GDM1 (cell line): ENCODE measurements at regions not wholly inside any gene's neighbourhood (a gene's known extent, or its start where the extent isn't known, plus 50 kb on each side); places are given as distances from the start of the nearest gene placed in this dataset.

Experiments used
- DNase-seq: peaks from one replicate; lab custom pipeline; 2025; lab: John Stamatoyannopoulos, UW

- DNase-seq: no peak
These were observed 1375.2 kb downstream of the TBC1D22A start for GRCh38 chr22:48137640-48138039.

- no peak for DNase-seq
These were observed 1373.1 kb downstream of the TBC1D22A start for GRCh38 chr22:48135592-48135991.

- DNase-seq: no peak
These were observed 1363.0 kb downstream of the TBC1D22A start for GRCh38 chr22:48125416-48125815.

DNA sequence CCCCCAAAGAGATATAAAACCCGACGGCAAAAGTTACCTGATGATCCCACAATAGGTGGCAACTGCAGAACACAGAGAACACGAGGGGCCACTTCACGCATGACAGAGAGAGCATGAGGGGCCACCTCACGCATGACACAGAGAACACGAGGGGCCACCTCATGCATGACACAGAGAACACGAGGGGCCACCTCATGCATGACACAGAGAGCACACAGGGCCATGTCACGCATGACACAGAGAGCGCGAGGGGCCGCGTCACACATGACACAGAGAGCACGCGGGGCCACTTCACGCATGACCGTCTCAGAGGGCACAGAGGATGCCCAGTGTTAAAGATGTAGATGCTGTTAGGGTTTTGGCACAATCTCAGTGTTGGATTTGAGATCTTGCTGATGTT is 1359.5 kb downstream of the TBC1D22A start:
- DNase-seq: no peak

GRCh38 chr22:48118654-48119053 is 1356.2 kb downstream of the TBC1D22A start:
- DNase-seq: no peak

- DNase-seq: no peak
These were observed 1354.4 kb downstream of the TBC1D22A start for GRCh38 chr22:48116871-48117270.

DNA sequence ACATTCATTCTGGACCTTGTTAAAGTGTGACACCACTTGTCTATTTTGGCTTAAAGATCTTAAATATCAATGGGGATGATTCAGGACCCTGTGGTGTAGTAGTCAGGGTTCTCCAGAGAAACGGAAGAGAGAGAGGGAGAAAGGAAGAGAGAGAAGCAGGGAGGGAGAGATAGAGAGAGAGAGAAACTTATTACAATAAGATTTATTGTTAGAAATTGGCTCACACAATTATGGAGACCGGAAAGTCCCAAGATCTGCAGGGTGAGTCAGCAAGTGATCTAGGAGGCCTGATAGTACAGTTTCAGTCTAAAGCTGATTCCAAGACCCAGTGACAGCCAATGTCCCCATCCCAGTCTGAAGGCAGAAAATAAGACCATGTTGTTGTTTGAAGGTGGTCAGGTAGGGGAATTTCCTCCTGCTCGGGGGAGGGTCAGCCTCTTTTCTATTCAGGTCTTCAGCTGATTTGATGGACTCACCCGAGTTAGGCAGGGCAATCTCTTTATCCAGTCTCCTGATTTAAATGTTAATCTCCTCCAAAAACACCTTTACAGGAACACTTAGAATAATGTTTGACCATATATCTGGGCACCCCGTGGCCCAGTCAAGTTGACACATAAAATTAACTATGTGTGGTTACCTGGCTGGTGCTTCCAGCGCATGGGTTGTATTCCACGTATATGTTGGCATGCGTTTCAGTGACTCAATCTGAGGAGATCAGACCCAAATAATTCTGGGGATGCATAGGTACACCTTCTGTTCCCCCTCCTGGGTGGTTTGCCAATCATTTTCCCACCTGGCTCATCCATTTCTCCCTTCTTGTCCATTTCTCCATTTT is 1350.5 kb downstream of the TBC1D22A start:
- no peak for DNase-seq

GRCh38 chr22:48106715-48107259 is 1344.3 kb downstream of the TBC1D22A start:
- DNase-seq: no peak

GRCh38 chr22:48106215-48106614 is 1343.8 kb downstream of the TBC1D22A start:
- no peak for DNase-seq

GRCh38 chr22:48105259-48105658 is 1342.8 kb downstream of the TBC1D22A start:
- DNase-seq: no peak

GRCh38 chr22:48104766-48105165 is 1342.3 kb downstream of the TBC1D22A start:
- no peak for DNase-seq

GRCh38 chr22:48104102-48104738 is 1341.8 kb downstream of the TBC1D22A start:
- no peak for DNase-seq

DNA sequence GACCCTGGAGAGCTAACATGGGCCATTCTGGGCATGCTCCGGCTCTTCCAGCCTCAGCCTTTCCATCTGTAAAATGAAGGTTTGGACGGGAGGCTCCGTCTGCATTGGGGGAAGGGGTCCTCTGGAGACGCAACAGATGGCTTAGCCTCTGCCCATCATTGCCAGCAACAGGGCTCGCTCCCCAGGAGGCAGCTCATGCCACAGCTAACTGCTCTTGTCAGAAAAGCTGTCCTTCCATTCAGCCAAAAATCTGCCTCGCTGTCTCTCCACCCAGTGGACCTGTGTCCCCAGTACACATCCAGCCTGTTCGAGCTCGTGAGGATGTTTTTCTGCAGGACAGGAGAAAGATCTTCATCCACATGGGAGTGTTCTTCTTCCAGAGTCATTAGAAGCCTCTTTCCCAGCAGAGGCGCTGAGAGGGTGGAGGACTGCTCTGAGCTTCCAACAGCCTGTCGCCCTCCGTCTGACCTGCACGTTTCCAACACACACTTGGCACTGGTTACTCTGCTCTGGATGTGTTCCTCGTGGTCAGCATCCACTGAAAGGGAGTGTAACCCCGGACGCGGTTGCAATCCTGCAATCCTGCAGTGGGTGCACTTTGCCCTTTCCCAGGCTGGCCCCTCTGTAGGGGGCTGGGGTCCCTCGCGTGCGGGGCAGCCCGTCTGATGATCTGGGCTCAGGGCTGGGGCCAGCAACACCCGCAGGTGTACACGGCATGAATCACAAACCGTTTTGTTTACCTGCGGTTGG is 1340.9 kb downstream of the TBC1D22A start:
- DNase-seq: no peak

GRCh38 chr22:48102581-48102980 is 1340.1 kb downstream of the TBC1D22A start:
- DNase-seq: no peak

GRCh38 chr22:48101704-48102103 is 1339.3 kb downstream of the TBC1D22A start:
- no peak for DNase-seq

- peak; percentile 34 for DNase-seq
These were observed 1338.4 kb downstream of the TBC1D22A start for GRCh38 chr22:48100685-48101417.

GRCh38 chr22:48099671-48100070 is 1337.2 kb downstream of the TBC1D22A start:
- no peak for DNase-seq

- DNase-seq: no peak
These were observed 1336.8 kb downstream of the TBC1D22A start for GRCh38 chr22:48099251-48099650.

DNA sequence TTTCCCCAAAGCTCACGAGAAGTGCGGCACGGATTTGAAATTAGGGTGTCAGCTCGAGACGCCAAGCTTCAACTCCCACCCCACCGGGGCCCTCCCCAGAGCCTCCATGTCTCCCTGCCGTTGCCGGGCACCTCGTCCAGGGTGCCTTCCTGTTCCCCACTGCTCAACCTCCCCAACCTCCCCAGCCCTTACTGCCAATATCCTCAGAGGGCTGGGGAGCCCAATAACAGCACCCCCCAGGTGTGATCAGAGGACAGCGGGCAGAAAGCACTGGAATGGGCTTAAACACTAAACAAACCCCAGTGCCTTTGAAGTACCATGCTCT is 1336.4 kb downstream of the TBC1D22A start:
- no peak for DNase-seq

DNA sequence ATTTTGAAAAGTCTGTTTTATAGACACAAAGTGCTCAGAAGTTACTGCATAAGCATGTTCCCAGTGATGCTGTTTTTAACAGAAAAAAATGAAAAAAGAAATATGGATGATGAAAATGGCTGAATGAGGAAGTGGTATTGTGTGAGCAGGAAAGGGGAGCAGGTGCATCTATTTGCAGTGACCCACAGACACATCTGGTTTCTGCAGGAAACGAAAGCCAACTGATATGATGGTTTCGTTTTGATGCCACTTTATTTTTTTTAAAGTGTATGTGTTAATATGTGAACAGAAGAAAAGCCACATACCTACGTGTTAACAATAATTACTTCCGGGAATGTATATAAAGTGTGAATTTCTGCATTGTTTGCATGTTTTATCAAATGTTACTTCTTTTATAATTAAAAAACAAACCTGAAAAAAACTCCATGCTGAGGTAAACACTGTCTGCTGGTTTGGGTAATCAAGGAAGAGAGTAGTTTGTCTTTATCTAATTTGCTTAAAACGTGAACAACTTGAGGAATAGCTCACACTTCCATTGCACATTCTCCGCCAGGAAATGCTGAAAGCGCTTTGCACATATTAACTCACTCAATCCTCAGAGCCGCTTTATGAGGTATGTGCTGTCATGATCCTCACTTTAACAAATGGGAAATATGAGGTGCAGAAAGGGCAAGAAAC is 1335.9 kb downstream of the TBC1D22A start:
- peak; percentile 78 for DNase-seq

DNA sequence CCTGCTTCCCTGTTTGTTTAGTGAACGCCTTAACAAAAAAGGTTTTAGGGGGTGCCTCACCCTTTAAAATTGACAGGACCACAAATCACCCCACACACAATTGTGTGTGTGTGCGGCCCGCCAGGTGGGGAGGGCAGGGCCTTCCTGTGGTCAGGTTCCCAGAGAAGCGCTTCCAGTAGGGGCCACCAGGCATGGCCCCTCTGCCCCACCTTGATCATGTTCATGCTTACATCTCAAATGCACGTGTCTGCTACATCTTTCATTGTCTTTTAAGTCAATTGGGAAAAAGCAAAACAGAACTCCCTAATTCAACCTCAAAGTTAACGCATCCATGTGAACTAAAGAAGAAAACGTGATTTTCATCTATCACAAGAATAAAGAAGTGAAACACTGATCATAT is 1335.3 kb downstream of the TBC1D22A start:
- no peak for DNase-seq
